ENCODE measurements at regions not wholly inside any gene's neighbourhood (a gene's known extent, or its start where the extent isn't known, plus 50 kb on each side); places are given as distances from the start of the nearest gene placed in this dataset.

DNA sequence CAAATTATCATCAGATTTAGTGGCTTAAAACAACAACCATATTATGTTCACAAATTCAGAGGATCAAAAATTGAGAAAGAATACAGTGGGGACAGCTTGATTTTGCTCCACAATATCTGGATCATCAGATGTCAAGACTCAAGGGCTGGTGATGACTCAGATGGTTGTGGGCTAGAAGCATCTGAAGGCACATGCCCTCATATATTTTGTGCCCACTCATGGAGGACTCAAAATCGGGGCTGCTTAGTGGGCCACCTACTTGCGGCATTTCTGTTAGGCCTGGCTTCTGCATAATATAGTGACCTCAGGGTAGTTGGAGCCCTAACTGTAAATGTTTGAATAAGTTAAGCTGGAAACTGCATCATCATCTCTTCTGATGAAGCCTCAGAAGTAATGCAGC is 584.5 kb downstream of the SLC16A7 start:
- H3K4me2 ChIP-seq (ENCODE audit: low read length), result no peak overlapping the region

DNA sequence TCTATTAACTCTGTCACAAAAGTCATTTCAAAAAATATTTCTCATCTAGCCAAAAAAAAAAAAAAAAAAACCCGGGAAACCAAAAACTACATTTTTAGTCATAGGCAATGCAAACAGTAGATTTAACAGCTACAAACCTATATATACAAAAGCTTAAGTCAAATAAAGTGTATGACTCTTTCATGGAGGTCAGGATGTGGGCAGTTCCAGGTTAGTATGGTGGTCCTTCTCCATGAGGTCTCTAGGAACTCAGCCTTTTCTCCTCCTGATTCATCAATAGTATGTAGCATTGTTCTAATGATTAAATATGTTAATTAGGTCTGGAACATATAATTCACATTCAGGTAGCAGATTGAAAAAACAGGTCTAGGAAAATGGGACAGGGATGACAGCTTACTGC is 586.5 kb downstream of the SLC16A7 start:
- no peak overlapping the region for H3K23ac ChIP-seq (ENCODE audit: low read length)
- no peak overlapping the region for H3K27ac ChIP-seq (ENCODE audit: low read depth, low read length)
- no peak overlapping the region for H4K8ac ChIP-seq (ENCODE audit: low read depth, low read length)
- DNase-seq, result no peak
- no peak overlapping the region for H2BK120ac ChIP-seq (ENCODE audit: insufficient read depth, low read length, poor library complexity)
- H3K4me1 ChIP-seq (ENCODE audit: control insufficient read depth in 1 of 2, insufficient read depth in 2 of 2, low read length in 2 of 2), result no peaks in the 10 kb centered on the region
- WGBS (ENCODE audit: extremely low coverage, insufficient coverage, insufficient read length), result no CpG with 5 or more reads among the region's 1 CpG
- no peak overlapping the region for H2AK5ac ChIP-seq (ENCODE audit: low read length)
- H3K14ac ChIP-seq (ENCODE audit: low read length), result no peak overlapping the region
- H2BK5ac ChIP-seq (ENCODE audit: low read depth, low read length, poor library complexity), result no peak overlapping the region
- H2AFZ ChIP-seq (ENCODE audit: insufficient read depth, low read length, poor library complexity), result no peak overlapping the region
- H3K79me1 ChIP-seq (ENCODE audit: low read length), result no peaks in the 10 kb centered on the region
- H3K9me3 ChIP-seq (ENCODE audit: insufficient read depth, low read depth, low read length), result no peaks in the 10 kb centered on the region
- H3K4ac ChIP-seq (ENCODE audit: low read depth, low read length), result no peak overlapping the region
- no peaks in the 10 kb centered on the region for H3K27me3 ChIP-seq (ENCODE audit: insufficient read depth, low read length)
- H4K91ac ChIP-seq (ENCODE audit: low read depth, low read length), result no peak overlapping the region
- H4K12ac ChIP-seq (ENCODE audit: low read depth, low read length), result no peak overlapping the region
- H3K9ac ChIP-seq (ENCODE audit: low read length), result no peak overlapping the region
- H3K4me3 ChIP-seq (ENCODE audit: low read depth, low read length), result no peak overlapping the region
- no peak overlapping the region for H2BK12ac ChIP-seq (ENCODE audit: low read length)
- H3K18ac ChIP-seq (ENCODE audit: low read length), result no peak overlapping the region
- H3K36me3 ChIP-seq (ENCODE audit: control insufficient read depth in 1 of 2, insufficient read depth in 2 of 2, low read length in 2 of 2), result no peaks in the 10 kb centered on the region
- no peaks in the 10 kb centered on the region for H3K79me2 ChIP-seq (ENCODE audit: control insufficient read depth, insufficient read depth, low read length, poor library complexity)
- H3K4me2 ChIP-seq (ENCODE audit: low read length), result no peak overlapping the region

More for the DNA sequence above, 584.5 kb downstream of the SLC16A7 start:
- DNase-seq, result no peak
- Histone ChIP-seq H3K4ac (ENCODE audit: low read depth, low read length) (no peak overlapping the region), H3K4me1 (ENCODE audit: control insufficient read depth in 1 of 2, insufficient read depth in 2 of 2, low read length in 2 of 2) (no peaks in the 10 kb centered on the region), H4K91ac (ENCODE audit: low read depth, low read length) (no peak overlapping the region), H2AK5ac (ENCODE audit: low read length) (no peak overlapping the region), H3K27ac (ENCODE audit: low read depth, low read length) (no peak overlapping the region), H3K9ac (ENCODE audit: low read length) (no peak overlapping the region), H3K79me2 (ENCODE audit: control insufficient read depth, insufficient read depth, low read length, poor library complexity) (no peaks in the 10 kb centered on the region), H3K14ac (ENCODE audit: low read length) (no peak overlapping the region), H3K18ac (ENCODE audit: low read length) (no peak overlapping the region), H3K27me3 (ENCODE audit: insufficient read depth, low read length) (no peaks in the 10 kb centered on the region), H3K79me1 (ENCODE audit: low read length) (no peaks in the 10 kb centered on the region), H2BK12ac (ENCODE audit: low read length) (no peak overlapping the region), H2BK120ac (ENCODE audit: insufficient read depth, low read length, poor library complexity) (no peak overlapping the region), H3K23ac (ENCODE audit: low read length) (no peak overlapping the region), H2BK5ac (ENCODE audit: low read depth, low read length, poor library complexity) (no peak overlapping the region), H3K4me3 (ENCODE audit: low read depth, low read length) (no peak overlapping the region), H4K12ac (ENCODE audit: low read depth, low read length) (no peak overlapping the region), H2AFZ (ENCODE audit: insufficient read depth, low read length, poor library complexity) (no peak overlapping the region), H3K9me3 (ENCODE audit: insufficient read depth, low read depth, low read length) (no peaks in the 10 kb centered on the region), H4K8ac (ENCODE audit: low read depth, low read length) (no peak overlapping the region), H3K36me3 (ENCODE audit: control insufficient read depth in 1 of 2, insufficient read depth in 2 of 2, low read length in 2 of 2) (no peaks in the 10 kb centered on the region)
- WGBS (ENCODE audit: extremely low coverage, insufficient coverage, insufficient read length), result no CpG with 5 or more reads among the region's 2 CpGs

DNA sequence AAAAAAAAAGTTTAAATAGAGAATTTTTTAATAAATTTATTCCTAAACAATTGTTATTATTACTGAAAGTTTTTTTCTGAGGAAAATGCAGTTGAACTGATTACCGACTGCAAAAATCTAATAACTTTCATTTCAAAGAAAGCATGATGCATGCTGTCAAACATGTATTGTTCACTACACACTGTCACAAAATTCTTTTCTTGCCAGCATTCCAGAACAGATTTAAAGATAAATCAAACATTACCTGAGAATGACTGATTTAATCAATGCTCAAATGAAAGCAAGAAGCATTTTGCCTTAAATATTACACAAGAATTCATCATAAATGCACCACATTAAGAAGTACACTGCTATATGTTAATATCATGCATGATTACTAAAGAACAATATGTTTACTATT is 588.3 kb downstream of the SLC16A7 start:
- Histone ChIP-seq H2BK120ac (ENCODE audit: insufficient read depth, low read length, poor library complexity) (no peak overlapping the region), H4K91ac (ENCODE audit: low read depth, low read length) (no peak overlapping the region), H4K8ac (ENCODE audit: low read depth, low read length) (no peak overlapping the region), H2AK5ac (ENCODE audit: low read length) (no peak overlapping the region), H3K4ac (ENCODE audit: low read depth, low read length) (no peak overlapping the region), H3K9me3 (ENCODE audit: insufficient read depth, low read depth, low read length) (no peaks in the 10 kb centered on the region), H2BK12ac (ENCODE audit: low read length) (no peak overlapping the region), H2AFZ (ENCODE audit: insufficient read depth, low read length, poor library complexity) (no peak overlapping the region), H3K36me3 (ENCODE audit: control insufficient read depth in 1 of 2, insufficient read depth in 2 of 2, low read length in 2 of 2) (no peaks in the 10 kb centered on the region), H3K79me1 (ENCODE audit: low read length) (no peaks in the 10 kb centered on the region), H3K9ac (ENCODE audit: low read length) (no peak overlapping the region), H3K14ac (ENCODE audit: low read length) (no peak overlapping the region), H3K27ac (ENCODE audit: low read depth, low read length) (no peak overlapping the region), H3K23ac (ENCODE audit: low read length) (no peak overlapping the region), H3K27me3 (ENCODE audit: insufficient read depth, low read length) (no peaks in the 10 kb centered on the region), H3K4me2 (ENCODE audit: low read length) (no peak overlapping the region), H3K79me2 (ENCODE audit: control insufficient read depth, insufficient read depth, low read length, poor library complexity) (no peaks in the 10 kb centered on the region), H3K4me3 (ENCODE audit: low read depth, low read length) (no peak overlapping the region), H2BK5ac (ENCODE audit: low read depth, low read length, poor library complexity) (no peak overlapping the region), H4K12ac (ENCODE audit: low read depth, low read length) (no peak overlapping the region), H3K4me1 (ENCODE audit: control insufficient read depth in 1 of 2, insufficient read depth in 2 of 2, low read length in 2 of 2) (no peaks in the 10 kb centered on the region), H3K18ac (ENCODE audit: low read length) (no peak overlapping the region)
- peak in 1 of 2 donors; percentile 65 for DNase-seq
- WGBS (ENCODE audit: extremely low coverage, insufficient coverage, insufficient read length), result no CpG with 5 or more reads among the region's 1 CpG

DNA sequence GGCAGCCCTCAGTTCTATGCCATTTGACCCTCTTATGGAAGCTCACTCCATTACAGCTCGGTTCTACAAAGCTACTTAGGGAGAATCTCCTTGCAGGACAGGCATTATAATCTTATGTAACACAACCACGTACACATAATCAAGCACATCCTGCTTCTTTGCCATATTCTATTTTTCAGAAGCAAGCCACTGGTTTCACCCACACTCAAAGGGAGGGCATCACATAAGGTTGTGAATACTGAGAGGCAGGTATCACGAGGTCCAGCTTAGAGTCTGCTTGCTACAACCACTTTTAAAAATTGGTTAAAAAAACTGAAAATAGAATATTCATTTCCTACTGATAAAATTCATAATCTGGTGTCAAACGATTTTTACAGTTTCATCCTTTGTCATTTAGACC is 589.2 kb downstream of the SLC16A7 start:
- no peak overlapping the region for H3K27ac ChIP-seq (ENCODE audit: low read depth, low read length)
- H3K9me3 ChIP-seq (ENCODE audit: insufficient read depth, low read depth, low read length), result no peaks in the 10 kb centered on the region
- no peak overlapping the region for H2AK5ac ChIP-seq (ENCODE audit: low read length)
- H3K27me3 ChIP-seq (ENCODE audit: insufficient read depth, low read length), result no peaks in the 10 kb centered on the region
- no peak overlapping the region for H3K4me3 ChIP-seq (ENCODE audit: low read depth, low read length)
- H2BK120ac ChIP-seq (ENCODE audit: insufficient read depth, low read length, poor library complexity), result no peak overlapping the region
- no peaks in the 10 kb centered on the region for H3K79me2 ChIP-seq (ENCODE audit: control insufficient read depth, insufficient read depth, low read length, poor library complexity)
- no peak overlapping the region for H3K4ac ChIP-seq (ENCODE audit: low read depth, low read length)
- no CpG with 5 or more reads among the region's 4 CpGs for WGBS (ENCODE audit: extremely low coverage, insufficient coverage, insufficient read length)
- H3K79me1 ChIP-seq (ENCODE audit: low read length), result no peaks in the 10 kb centered on the region
- no peak overlapping the region for H3K4me2 ChIP-seq (ENCODE audit: low read length)
- H3K4me1 ChIP-seq (ENCODE audit: control insufficient read depth in 1 of 2, insufficient read depth in 2 of 2, low read length in 2 of 2), result no peaks in the 10 kb centered on the region
- DNase-seq, result no peak
- no peak overlapping the region for H2BK12ac ChIP-seq (ENCODE audit: low read length)
- no peak overlapping the region for H3K14ac ChIP-seq (ENCODE audit: low read length)
- H2BK5ac ChIP-seq (ENCODE audit: low read depth, low read length, poor library complexity), result no peak overlapping the region
- H3K36me3 ChIP-seq (ENCODE audit: control insufficient read depth in 1 of 2, insufficient read depth in 2 of 2, low read length in 2 of 2), result no peaks in the 10 kb centered on the region
- no peak overlapping the region for H2AFZ ChIP-seq (ENCODE audit: insufficient read depth, low read length, poor library complexity)
- no peak overlapping the region for H3K9ac ChIP-seq (ENCODE audit: low read length)
- no peak overlapping the region for H4K8ac ChIP-seq (ENCODE audit: low read depth, low read length)
- H4K12ac ChIP-seq (ENCODE audit: low read depth, low read length), result no peak overlapping the region
- no peak overlapping the region for H3K18ac ChIP-seq (ENCODE audit: low read length)
- no peak overlapping the region for H4K91ac ChIP-seq (ENCODE audit: low read depth, low read length)
- H3K23ac ChIP-seq (ENCODE audit: low read length), result no peak overlapping the region

Data from trophoblast cell (in vitro differentiated cells and primary cell).